Endothelial cell of umbilical vein (primary cell): ENCODE measurements at regions not wholly inside any gene's neighbourhood (a gene's known extent, or its start where the extent isn't known, plus 50 kb on each side); places are given as distances from the start of the nearest gene placed in this dataset.

ENCODE experiments used
- BruUV-seq: library from RNA; stranded (reverse); fragments of 400-500 nt; replicated peaks from 2 replicates; lab custom pipeline; 2021; lab: Mats Ljungman, UMichigan
- CTCF ChIA-PET: fragments of 300-600, 350-600 bp; sonication (Branson Sonifier 250); formaldehyde crosslinking; loops from one replicate; lab custom pipeline; 2021; ENCODE audit warnings: antibody characterized with exemption, inconsistent platforms; lab: Charles Lee
- POLR2A ChIA-PET: fragments of 300-600, 350-600 bp; sonication (Branson Sonifier 250); formaldehyde crosslinking; loops from one replicate; lab custom pipeline; 2021; ENCODE audit warnings: antibody characterized with exemption, inconsistent platforms; lab: Charles Lee
- DNase-seq: peaks from one replicate; pipeline ENCODE4 v3.0.0-alpha.2; 2011; ENCODE audit warnings: low read depth, low spot score
- FAIRE-seq: peaks from 2 replicates; lab custom pipeline; 2011; peaks lifted over from hg19 to GRCh38; lab: Jason Lieb, UNC
- H2AFZ ChIP-seq: 2 replicates; pipeline ENCODE4 v1.6.0; 2012; ENCODE audit warnings: low read depth, low read length, control low read depth, inconsistent platforms
- H3K27ac ChIP-seq: 2 replicates; pipeline ENCODE4 v1.5.1; 2011; ENCODE audit warnings: low read depth, mild to moderate bottlenecking, control low read depth, low read length, moderate library complexity; ENCODE audit not compliant: insufficient read depth
- H3K27me3 ChIP-seq, 2 experiments: 2 replicates each; pipeline versions ENCODE4 v1.6.0 to v1.6.1; 2011; ENCODE audit warnings: low read length in 2 of 2, mixed read lengths in 1 of 2; ENCODE audit not compliant: control insufficient read depth in 2 of 2, insufficient read depth in 2 of 2
- H3K36me3 ChIP-seq, 2 experiments: 2 replicates in 1 of 2; 3 replicates in 1 of 2; pipeline ENCODE4 v1.5.1; 2011; ENCODE audit warnings: low read length in 2 of 2, mild to moderate bottlenecking in 1 of 2, moderate library complexity in 1 of 2; ENCODE audit not compliant: control insufficient read depth in 2 of 2, insufficient read depth in 2 of 2; ENCODE audit errors: extremely low read depth in 1 of 2
- H3K4me1 ChIP-seq: 3 replicates; pipeline ENCODE4 v1.5.1; 2011; ENCODE audit warnings: mild to moderate bottlenecking, low read length; ENCODE audit not compliant: control insufficient read depth, insufficient read depth; ENCODE audit errors: extremely low read depth
- H3K4me2 ChIP-seq: 2 replicates; pipeline ENCODE4 v1.6.1; 2011; ENCODE audit warnings: low read length, control low read depth, mixed read lengths; ENCODE audit not compliant: insufficient read depth
- H3K4me3 ChIP-seq, 3 experiments: fragments of 200-600 bp in 1 of 3; sonication (generic), shearing (Covaris generic) in 1 of 3; replicated peaks in 1 of 3; 2 replicates each; pipeline ENCODE4 v1.5.1; 2011 to 2016; ENCODE audit warnings: control low read depth in 3 of 3, low read length in 3 of 3, mild to moderate bottlenecking in 2 of 3, inconsistent platforms in 1 of 3, low read depth in 1 of 3, moderate library complexity in 1 of 3; ENCODE audit not compliant: insufficient read depth in 1 of 3
- H3K79me2 ChIP-seq: 2 replicates; pipeline ENCODE4 v1.6.0; 2012; ENCODE audit warnings: low read length, inconsistent platforms; ENCODE audit not compliant: control insufficient read depth, insufficient read depth
- H3K9ac ChIP-seq: replicated peaks from 2 replicates; pipeline ENCODE3; 2011; ENCODE audit warnings: low read length, control low read depth; ENCODE audit not compliant: insufficient read depth; ENCODE audit errors: extremely low read depth
- H3K9me1 ChIP-seq: replicated peaks from 3 replicates; pipeline ENCODE4 v1.6.0; 2011; ENCODE audit warnings: mild to moderate bottlenecking, low read length; ENCODE audit not compliant: control insufficient read depth, insufficient read depth; ENCODE audit errors: extremely low read depth
- H3K9me3 ChIP-seq: replicated peaks from 2 replicates; pipeline ENCODE4 v1.5.1; 2012; ENCODE audit warnings: low read length, inconsistent platforms; ENCODE audit not compliant: control insufficient read depth, insufficient read depth
- H4K20me1 ChIP-seq: replicated peaks from 2 replicates; pipeline ENCODE3; 2011; ENCODE audit warnings: mild to moderate bottlenecking, low read length; ENCODE audit not compliant: control insufficient read depth, insufficient read depth; ENCODE audit errors: extremely low read depth
- CTCF ChIP-seq, 2 donors: IDR thresholded peaks; 1 replicate in 1 of 2; 2 replicates in 1 of 2; pipeline ENCODE4 v1.5.1; 2011; ENCODE audit warnings: low read length in 2 of 2, mild to moderate bottlenecking in 2 of 2, moderate library complexity in 2 of 2, control low read depth in 1 of 2, inconsistent platforms in 1 of 2, low read depth in 1 of 2; ENCODE audit not compliant: insufficient read depth in 1 of 2; ENCODE audit errors: extremely low read depth in 1 of 2
- EZH2 ChIP-seq: IDR thresholded peaks from 2 replicates; pipeline ENCODE4 v1.6.1; 2012; ENCODE audit warnings: borderline replicate concordance, low read depth, mild to moderate bottlenecking, moderate library complexity, low read length, inconsistent platforms; ENCODE audit not compliant: severe bottlenecking
- FOS ChIP-seq: IDR thresholded peaks from 2 replicates; pipeline ENCODE4 v1.6.1; 2011; ENCODE audit warnings: mild to moderate bottlenecking, low read length, moderate library complexity, borderline replicate concordance; ENCODE audit not compliant: insufficient read depth
- GATA2 ChIP-seq: IDR thresholded peaks from 2 replicates; pipeline ENCODE4 v1.7.0; 2011; ENCODE audit warnings: low read depth, mild to moderate bottlenecking, moderate library complexity, mixed read lengths, low read length; ENCODE audit not compliant: insufficient read length, insufficient read depth
- JUN ChIP-seq: IDR thresholded peaks from 2 replicates; pipeline ENCODE4 v1.6.1; 2011; ENCODE audit warnings: borderline replicate concordance, low read depth; ENCODE audit not compliant: insufficient read length, insufficient read depth
- MYC ChIP-seq: IDR thresholded peaks from one replicate; pipeline ENCODE4 v1.6.1; 2011; ENCODE audit warnings: mild to moderate bottlenecking, low read depth, low read length
- POLR2A ChIP-seq: IDR thresholded peaks from 2 replicates; pipeline ENCODE4 v1.6.1; 2012; ENCODE audit warnings: low read depth, mild to moderate bottlenecking, control low read depth, low read length
- POLR2AphosphoS5 ChIP-seq: IDR thresholded peaks from 2 replicates; pipeline ENCODE4 v1.6.1; 2012; ENCODE audit warnings: low read depth, mild to moderate bottlenecking, control low read depth, low read length, moderate library complexity; ENCODE audit not compliant: insufficient read depth
- dilution Hi-C: fragments of 300-500 bp; cut with MboI; formaldehyde crosslinking; loops from one replicate; pipeline ENCODE4 v1.15.0; 2019; ENCODE audit warnings: low sequenced_read_pairs; ENCODE audit not compliant: extremely low pct_ligation_motif_present
- intact Hi-C: fragments of 100-400 bp; cut with micrococcal nuclease; formaldehyde crosslinking; loops from one replicate; pipeline ENCODE4 v1.10.0; 2022
- TF ChIP-seq, protein P1 (sequence below): IDR thresholded peaks from 2 replicates; pipeline ENCODE4 v1.6.1; 2011; ENCODE audit not compliant: insufficient read depth, insufficient read length

- FAIRE-seq = no peak
- dilution Hi-C loops = no loop called here
- CTCF ChIA-PET = no interaction called here
Measured at GRCh38 chr14:104458845-104459244, 120.7 kb upstream of the C14orf180 start.

DNA sequence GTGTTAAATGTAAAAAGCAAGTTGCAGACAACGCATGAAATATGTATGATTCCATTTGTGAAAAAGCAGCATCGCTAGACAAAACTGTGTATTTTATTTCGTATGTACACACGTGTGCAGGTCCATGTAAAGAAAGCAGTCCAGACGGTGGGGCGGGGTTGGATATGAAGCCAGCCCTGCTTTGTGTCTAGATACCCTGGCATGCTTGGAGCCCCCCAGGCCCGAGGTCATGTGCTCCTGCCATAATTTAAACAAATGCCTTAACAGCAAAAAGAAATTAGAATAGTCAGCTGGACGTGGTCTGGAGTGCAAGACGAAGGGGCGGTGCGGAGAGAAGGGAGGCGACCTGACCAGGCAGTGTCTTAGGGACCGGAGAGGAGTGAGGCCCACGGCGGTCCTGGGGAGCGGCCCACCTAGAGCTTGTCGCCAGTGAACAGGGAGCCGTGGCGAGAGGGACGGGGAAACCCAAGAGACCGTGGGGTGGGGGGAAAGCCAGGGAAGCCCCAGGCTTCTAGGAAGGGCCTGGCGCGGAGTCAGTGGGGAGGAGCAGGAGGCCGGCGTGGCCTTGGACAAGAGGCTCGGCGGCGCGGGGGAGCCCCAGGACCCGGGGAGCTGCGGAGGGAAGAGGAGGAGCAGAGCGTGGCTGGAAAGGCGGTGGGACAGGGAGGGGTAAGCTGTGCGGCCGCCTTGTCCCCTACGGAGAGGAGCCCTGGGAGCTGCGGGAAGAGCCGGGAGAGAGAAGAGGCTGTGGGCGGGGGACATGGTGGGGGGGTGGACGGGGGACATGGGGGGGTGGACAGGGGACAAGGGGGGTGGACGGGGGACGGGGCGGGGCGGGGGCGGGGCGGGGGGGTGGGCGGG, 118.5 kb upstream of the C14orf180 start:
- BruUV-seq = no TSS peak

More at GRCh38 chr14:104458845-104459244, 120.7 kb upstream of the C14orf180 start:
- H3K4me2 ChIP-seq = no peak overlapping the region
- BruUV-seq = no TSS peak
- H3K9me1 ChIP-seq = no peaks in the 10 kb centered on the region
- no peak overlapping the region for H3K9ac ChIP-seq
- H3K27ac ChIP-seq = no peak overlapping the region
- H4K20me1 ChIP-seq = no peaks in the 10 kb centered on the region
- POLR2A ChIA-PET = no interaction called here
- no peaks in the 10 kb centered on the region for H3K36me3 ChIP-seq
- H3K79me2 ChIP-seq = no peaks in the 10 kb centered on the region
- intact Hi-C loops = no loop called here
- H3K4me3 ChIP-seq = no peak overlapping the region
- H3K27me3 ChIP-seq = peaks cover 14 to 31% of the 10 kb centered on the region in 2 experiments
- TF ChIP-seq MYC = no peak
- no peaks in the 10 kb centered on the region for H3K4me1 ChIP-seq
- no peaks in the 10 kb centered on the region for H3K9me3 ChIP-seq
- H2AFZ ChIP-seq = no peak overlapping the region
- DNase-seq = no peak

More for the DNA sequence above, 118.5 kb upstream of the C14orf180 start:
- dilution Hi-C loops (no loop called here), intact Hi-C loops (no loop called here)
- no peaks in the 10 kb centered on the region for H3K79me2 ChIP-seq
- POLR2A ChIA-PET = no interaction called here
- no peaks in the 10 kb centered on the region for H3K36me3 ChIP-seq
- CTCF ChIA-PET = interaction anchor here (1.3 kb wide), 1 partner anchor 13 kb away, joined by 3 read pairs; no protein-coding TSS in a partner anchor
- H2AFZ ChIP-seq = no peak overlapping the region
- no peak overlapping the region for H3K27ac ChIP-seq
- DNase-seq (no peak), FAIRE-seq (no peak)
- TF ChIP-seq FOS = no peak
- no peak for TF ChIP-seq MYC
- no peak for TF ChIP-seq POLR2AphosphoS5
- TF ChIP-seq JUN = no peak
- no peak for TF ChIP-seq GATA2
- no peak for TF ChIP-seq POLR2A
- TF ChIP-seq, protein P1, sequence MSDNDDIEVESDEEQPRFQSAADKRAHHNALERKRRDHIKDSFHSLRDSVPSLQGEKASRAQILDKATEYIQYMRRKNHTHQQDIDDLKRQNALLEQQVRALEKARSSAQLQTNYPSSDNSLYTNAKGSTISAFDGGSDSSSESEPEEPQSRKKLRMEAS = no peak
- no peak for TF ChIP-seq CTCF (IDR thresholded peaks at IDR 0.05; ENCODE audit: extremely low read depth in 1 of 2, insufficient read depth in 1 of 2, low read depth in 1 of 2, low read length in 2 of 2)
- no peak for TF ChIP-seq EZH2
- H3K9me1 ChIP-seq = no peaks in the 10 kb centered on the region
- no peaks in the 10 kb centered on the region for H4K20me1 ChIP-seq
- no peak overlapping the region for H3K9ac ChIP-seq
- no peak overlapping the region for H3K4me2 ChIP-seq
- no peaks in the 10 kb centered on the region for H3K4me1 ChIP-seq
- peaks cover 14 to 27% of the 10 kb centered on the region in 2 experiments for H3K27me3 ChIP-seq
- no peak overlapping the region for H3K4me3 ChIP-seq
- H3K9me3 ChIP-seq = no peaks in the 10 kb centered on the region
